Endometrium (tissue), 2 donors: ENCODE measurements at regions not wholly inside any gene's neighbourhood (a gene's known extent, or its start where the extent isn't known, plus 50 kb on each side); places are given as distances from the start of the nearest gene placed in this dataset.

Source experiments
- FAIRE-seq: peaks from 2 replicates; lab custom pipeline; 2012; peaks lifted over from hg19 to GRCh38; lab: Jason Lieb, UNC
- donor health status: control.
- donor health status: control.

- FAIRE-seq: no peak
Observed at GRCh38 chr17:73932216-73932749, 271.2 kb upstream of the RPL38 start.

GRCh38 chr17:73933164-73933766 is 270.2 kb upstream of the RPL38 start:
- FAIRE-seq: no peak

- no peak for FAIRE-seq
Observed at GRCh38 chr17:73933871-73934270, 269.6 kb upstream of the RPL38 start.

- no peak for FAIRE-seq
Observed at GRCh38 chr17:73934696-73935095, 268.8 kb upstream of the RPL38 start.

GRCh38 chr17:73936908-73937627 is 266.4 kb upstream of the RPL38 start:
- no peak for FAIRE-seq

- FAIRE-seq: no peak
Observed at GRCh38 chr17:73938706-73939105, 264.8 kb upstream of the RPL38 start.

GRCh38 chr17:73939806-73940205 is 263.7 kb upstream of the RPL38 start:
- no peak for FAIRE-seq

- FAIRE-seq: no peak
Observed at GRCh38 chr17:73940511-73940910, 263.0 kb upstream of the RPL38 start.

GRCh38 chr17:73941919-73942530 is 261.5 kb upstream of the RPL38 start:
- no peak for FAIRE-seq

GRCh38 chr17:73942703-73943415 is 260.6 kb upstream of the RPL38 start:
- no peak for FAIRE-seq

GRCh38 chr17:73943416-73944110 is 259.9 kb upstream of the RPL38 start:
- no peak for FAIRE-seq

GRCh38 chr17:73944366-73944765 is 259.1 kb upstream of the RPL38 start:
- FAIRE-seq: no peak

GRCh38 chr17:73947281-73947965 is 256.1 kb upstream of the RPL38 start:
- no peak for FAIRE-seq

GRCh38 chr17:73947966-73948355 is 255.5 kb upstream of the RPL38 start:
- FAIRE-seq: no peak

GRCh38 chr17:73949903-73950592 is 253.4 kb upstream of the RPL38 start:
- no peak for FAIRE-seq

- FAIRE-seq: no peak
Observed at GRCh38 chr17:73950593-73950914, 252.9 kb upstream of the RPL38 start.

- no peak for FAIRE-seq
Observed at GRCh38 chr17:73952082-73952479, 251.4 kb upstream of the RPL38 start.

- no peak for FAIRE-seq
Observed at GRCh38 chr17:73952480-73953205, 250.8 kb upstream of the RPL38 start.

GRCh38 chr17:73953206-73954033 is 250.1 kb upstream of the RPL38 start:
- no peak for FAIRE-seq
